Spinal cord (tissue), 9 donors: ENCODE measurements at regions not wholly inside any gene's neighbourhood (a gene's known extent, or its start where the extent isn't known, plus 50 kb on each side); places are given as distances from the start of the nearest gene placed in this dataset.

Experiments used
- DNase-seq, 6 donors: peaks; one replicate each; pipeline versions ENCODE4 v3.0.0 to v3.0.0-alpha.2; 2013 to 2015; ENCODE audit warnings: low spot score in 6 of 6, low read depth in 4 of 6
- H3K27ac ChIP-seq: one replicate; pipeline ENCODE4 v1.5.1; 2013; ENCODE audit warnings: low read depth, low read length, control low read depth
- H3K27me3 ChIP-seq: one replicate; pipeline ENCODE4 v1.6.1; 2013; ENCODE audit warnings: low read length; ENCODE audit not compliant: control insufficient read depth, insufficient read depth
- H3K36me3 ChIP-seq: one replicate; pipeline ENCODE4 v1.6.1; 2013; ENCODE audit warnings: low read length; ENCODE audit not compliant: control insufficient read depth, insufficient read depth
- H3K4me1 ChIP-seq: one replicate; pipeline ENCODE4 v1.6.1; 2013; ENCODE audit warnings: low read length; ENCODE audit not compliant: control insufficient read depth, insufficient read depth
- H3K4me3 ChIP-seq: one replicate; pipeline ENCODE4 v1.5.1; 2013; ENCODE audit warnings: low read depth, low read length, control low read depth
- H3K9me3 ChIP-seq: one replicate; pipeline ENCODE4 v1.6.1; 2013; ENCODE audit warnings: low read length; ENCODE audit not compliant: control insufficient read depth, insufficient read depth
- WGBS: methylation state at CpG from one replicate; pipeline ENCODE4 v1.1.5; 2013; ENCODE audit warnings: missing lambda C conversion rate; ENCODE audit not compliant: insufficient coverage; 5-methylcytosine and 5-hydroxymethylcytosine counted together
- donor health status: healthy.

- H3K36me3 ChIP-seq = no peaks in the 10 kb centered on the region
- H3K4me3 ChIP-seq = no peak overlapping the region
- WGBS = 95% methylated on average over 3 of the region's 5 CpGs
- no peak for DNase-seq
- H3K27me3 ChIP-seq = no peaks in the 10 kb centered on the region
- H3K9me3 ChIP-seq = no peaks in the 10 kb centered on the region
- H3K27ac ChIP-seq = no peak overlapping the region
- no peaks in the 10 kb centered on the region for H3K4me1 ChIP-seq
Observed at GRCh38 chr5:53241572-53241971, 132.0 kb upstream of the MOCS2 start.

GRCh38 chr5:53243403-53243802 is 133.8 kb upstream of the MOCS2 start:
- H3K4me3 ChIP-seq = no peak overlapping the region
- no peaks in the 10 kb centered on the region for H3K36me3 ChIP-seq
- H3K27ac ChIP-seq = no peak overlapping the region
- 100% methylated on average over 1 of the region's 3 CpGs for WGBS
- H3K4me1 ChIP-seq = no peaks in the 10 kb centered on the region
- H3K9me3 ChIP-seq = no peaks in the 10 kb centered on the region
- no peaks in the 10 kb centered on the region for H3K27me3 ChIP-seq
- DNase-seq = no peak

DNA sequence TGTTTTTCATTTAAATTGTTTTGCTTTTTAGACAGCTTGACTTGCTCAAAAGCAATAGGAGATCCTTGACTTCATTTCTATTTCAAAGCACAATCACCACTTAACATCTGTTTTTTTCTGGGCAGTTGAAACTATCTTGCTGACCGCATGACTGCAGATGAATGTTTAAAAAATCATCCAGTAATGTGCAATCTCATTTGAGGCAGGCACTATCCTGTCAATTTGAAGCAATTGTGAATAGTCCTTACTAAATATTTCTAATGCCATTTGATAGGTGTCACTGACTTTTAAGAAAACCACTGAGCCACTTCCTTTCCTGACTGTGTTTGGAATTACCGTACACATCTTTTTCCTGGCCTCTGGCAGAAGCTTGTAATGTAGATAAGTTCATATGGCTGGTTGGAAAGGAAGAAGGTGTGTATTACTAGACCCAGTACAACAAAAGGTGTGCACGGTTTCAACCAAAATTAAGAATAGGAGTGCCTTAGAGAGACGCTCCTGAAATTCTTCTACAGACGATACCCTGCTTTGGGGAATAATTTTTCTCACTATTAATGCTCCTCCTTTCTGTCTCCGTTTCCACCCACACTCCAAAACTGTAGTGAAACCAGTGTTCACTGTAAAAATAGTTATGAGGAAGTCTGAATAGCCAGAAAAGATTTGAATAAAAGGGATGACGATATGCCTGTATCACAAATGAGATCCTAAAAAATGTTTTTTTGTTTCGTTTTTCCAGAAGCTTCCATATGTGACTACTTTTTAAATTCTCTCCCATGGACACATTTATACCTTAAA is 136.7 kb upstream of the MOCS2 start:
- WGBS = no CpG with 5 or more reads among the region's 8 CpGs
- H3K27ac ChIP-seq = no peak overlapping the region
- peak in 1 of 6 donors; percentile 32 for DNase-seq

DNA sequence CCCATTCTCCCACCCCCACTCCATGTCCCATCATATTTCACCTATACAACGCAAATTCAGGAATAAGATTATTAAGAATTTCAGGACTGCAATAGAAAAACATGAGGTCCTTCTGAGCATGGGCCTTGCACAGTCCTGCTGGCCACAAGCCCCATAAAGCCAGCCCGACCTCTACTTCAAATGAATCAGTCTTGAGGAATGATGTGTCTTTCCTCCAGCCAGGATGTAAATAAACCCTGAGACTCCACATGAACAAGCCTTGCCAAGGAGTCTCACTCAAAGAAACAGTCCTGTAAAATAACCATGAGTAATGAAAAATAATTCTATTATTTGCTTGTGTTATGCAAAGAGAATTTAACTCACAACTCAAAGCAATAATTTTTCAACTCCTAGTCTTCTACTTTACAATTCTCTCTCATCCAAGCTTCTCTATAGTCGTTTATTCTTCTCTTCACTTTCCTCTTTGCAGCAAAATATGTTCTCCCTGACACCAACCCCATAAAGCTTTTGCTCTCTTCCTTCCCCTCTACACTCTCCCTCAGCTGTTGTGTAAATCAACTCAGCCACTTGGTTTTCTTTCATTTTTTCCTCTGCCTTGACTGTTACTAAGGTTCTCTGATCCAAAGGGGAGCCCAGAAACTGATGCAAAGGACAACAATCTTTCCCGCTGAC is 140.1 kb upstream of the MOCS2 start:
- H3K9me3 ChIP-seq = no peaks in the 10 kb centered on the region

More for the DNA sequence above, 136.7 kb upstream of the MOCS2 start:
- H3K4me3 ChIP-seq = no peak overlapping the region
- no peaks in the 10 kb centered on the region for H3K9me3 ChIP-seq
- H3K27me3 ChIP-seq = no peaks in the 10 kb centered on the region
- H3K4me1 ChIP-seq = no peaks in the 10 kb centered on the region
- no peaks in the 10 kb centered on the region for H3K36me3 ChIP-seq

GRCh38 chr5:53250201-53250550 is 140.6 kb upstream of the MOCS2 start:
- DNase-seq = no peak
- Histone ChIP-seq H3K9me3 (no peaks in the 10 kb centered on the region), H3K4me3 (no peak overlapping the region), H3K4me1 (no peaks in the 10 kb centered on the region), H3K27ac (no peak overlapping the region), H3K27me3 (no peaks in the 10 kb centered on the region), H3K36me3 (no peaks in the 10 kb centered on the region)
- 100% methylated on average over 1 of the region's 2 CpGs for WGBS

More for the DNA sequence above, 140.1 kb upstream of the MOCS2 start:
- DNase-seq = peak in 1 of 6 donors; percentile 10
- Histone ChIP-seq H3K27ac (no peak overlapping the region), H3K4me3 (no peak overlapping the region), H3K4me1 (no peaks in the 10 kb centered on the region), H3K36me3 (no peaks in the 10 kb centered on the region), H3K27me3 (no peaks in the 10 kb centered on the region)
- WGBS = 81% methylated on average over 2 of the region's 4 CpGs

DNA sequence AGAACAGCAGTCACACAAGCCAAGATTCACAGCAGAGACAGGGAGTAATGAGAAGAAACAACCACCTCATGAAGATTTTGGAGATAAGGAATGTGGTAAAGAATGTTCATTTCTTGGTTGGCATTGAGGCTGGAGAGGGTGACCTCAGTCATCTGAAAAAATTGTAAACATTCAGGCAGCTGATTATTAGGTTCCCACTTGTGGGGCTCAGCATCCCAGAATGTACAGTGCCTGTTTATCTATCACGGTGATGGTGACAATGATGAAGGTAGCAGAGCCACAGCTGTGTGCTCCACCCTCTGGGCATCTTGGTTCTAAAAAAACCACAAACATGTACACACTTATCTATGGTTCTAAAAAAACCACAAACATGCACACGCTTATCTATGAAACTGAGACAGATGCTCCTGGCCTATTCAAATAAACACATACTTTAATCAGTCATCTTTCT is 143.9 kb upstream of the MOCS2 start:
- Histone ChIP-seq H3K36me3 (no peaks in the 10 kb centered on the region), H3K4me1 (no peaks in the 10 kb centered on the region), H3K27ac (no peak overlapping the region), H3K4me3 (no peak overlapping the region), H3K9me3 (no peaks in the 10 kb centered on the region), H3K27me3 (no peaks in the 10 kb centered on the region)
- DNase-seq = no peak
- 93% methylated on average over 2 of the region's 2 CpGs for WGBS

DNA sequence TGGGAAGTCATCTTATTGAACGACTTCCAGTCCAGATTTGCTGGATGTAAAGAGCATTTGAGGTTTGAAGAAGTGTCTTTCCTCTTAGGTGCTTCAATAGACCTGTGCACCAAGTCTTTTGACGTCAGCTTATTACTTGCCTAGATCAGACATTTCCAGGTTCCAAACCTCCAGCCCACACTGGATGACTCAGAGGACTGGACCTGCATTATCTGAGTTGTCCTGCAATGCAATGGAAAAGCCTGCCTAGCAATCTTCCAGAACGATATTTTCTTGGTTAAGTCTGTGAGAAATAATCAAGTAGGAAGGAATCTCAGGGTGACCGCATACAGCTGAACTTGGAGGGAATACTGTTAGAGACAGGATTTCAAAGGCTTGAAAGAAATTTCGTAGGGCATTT is 147.2 kb upstream of the MOCS2 start:
- no peaks in the 10 kb centered on the region for H3K27me3 ChIP-seq
- WGBS = 96% methylated on average over 3 of the region's 5 CpGs
- DNase-seq = no peak
- H3K4me3 ChIP-seq = no peak overlapping the region
- H3K27ac ChIP-seq = no peak overlapping the region
- no peaks in the 10 kb centered on the region for H3K4me1 ChIP-seq
- no peaks in the 10 kb centered on the region for H3K9me3 ChIP-seq
- no peaks in the 10 kb centered on the region for H3K36me3 ChIP-seq

- no peak overlapping the region for H3K4me3 ChIP-seq
- H3K27ac ChIP-seq = no peak overlapping the region
- no CpG with 5 or more reads among the region's 2 CpGs for whole genome bisulfite sequencing
- DNase-seq = no peak
- no peaks in the 10 kb centered on the region for H3K4me1 ChIP-seq
- no peaks in the 10 kb centered on the region for H3K27me3 ChIP-seq
- H3K9me3 ChIP-seq = no peaks in the 10 kb centered on the region
- H3K36me3 ChIP-seq = no peaks in the 10 kb centered on the region
Observed at GRCh38 chr5:53257806-53258373, 148.3 kb upstream of the MOCS2 start.

DNA sequence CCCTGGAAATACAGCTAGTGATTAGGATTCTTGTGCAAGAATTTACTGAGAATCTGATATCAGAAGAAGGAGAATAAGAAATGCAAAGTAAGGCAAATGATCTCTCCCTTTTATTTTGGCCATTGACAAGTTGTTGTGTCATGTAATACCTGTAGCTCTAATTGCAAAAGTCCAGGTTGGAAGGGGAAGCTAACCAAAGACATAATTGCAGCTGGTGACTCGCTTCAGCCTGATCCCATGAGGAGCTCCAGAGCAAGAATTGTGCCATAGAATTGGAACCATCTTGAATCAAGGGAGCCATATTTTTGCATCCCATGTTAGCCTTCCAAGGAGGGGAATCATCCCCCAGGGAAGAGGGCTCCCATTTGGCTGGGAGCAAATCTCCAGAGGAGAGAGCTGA is 149.6 kb upstream of the MOCS2 start:
- 100% methylated on average over 1 of the region's 1 CpG for WGBS
- Histone ChIP-seq H3K4me3 (no peak overlapping the region), H3K27me3 (no peaks in the 10 kb centered on the region), H3K27ac (no peak overlapping the region), H3K4me1 (no peaks in the 10 kb centered on the region), H3K36me3 (no peaks in the 10 kb centered on the region), H3K9me3 (no peaks in the 10 kb centered on the region)
- DNase-seq = no peak
